ENCODE measurements at regions not wholly inside any gene's neighbourhood (a gene's known extent, or its start where the extent isn't known, plus 50 kb on each side); places are given as distances from the start of the nearest gene placed in this dataset.

DNA sequence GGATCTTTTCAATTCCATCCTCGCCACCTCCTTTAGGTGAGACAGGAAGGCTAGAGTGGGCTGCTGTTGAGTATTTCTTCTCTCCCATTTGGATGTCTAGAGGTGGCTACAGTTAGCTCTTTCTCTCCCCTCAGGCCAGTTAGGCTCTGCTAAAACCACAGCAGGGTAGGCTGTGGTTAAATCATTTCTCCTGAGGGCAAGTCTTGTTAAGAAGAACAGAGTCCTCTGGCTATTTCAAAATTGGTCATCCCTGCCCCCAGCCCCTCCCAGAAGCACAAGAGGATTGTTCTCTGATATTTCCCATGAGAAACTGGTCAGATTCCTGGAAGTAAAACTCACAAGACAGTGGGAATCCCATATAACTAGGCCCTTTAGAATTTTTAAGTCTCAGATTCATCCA is 1359.5 kb downstream of the TECRL start:
- intact Hi-C loops (cut with DNase I; ENCODE audit: low total_unique reads): no loop called here
- no peak overlapping the region for H3K27ac ChIP-seq
- no peak overlapping the region for H3K4me3 ChIP-seq
- TF ChIP-seq, protein P1, sequence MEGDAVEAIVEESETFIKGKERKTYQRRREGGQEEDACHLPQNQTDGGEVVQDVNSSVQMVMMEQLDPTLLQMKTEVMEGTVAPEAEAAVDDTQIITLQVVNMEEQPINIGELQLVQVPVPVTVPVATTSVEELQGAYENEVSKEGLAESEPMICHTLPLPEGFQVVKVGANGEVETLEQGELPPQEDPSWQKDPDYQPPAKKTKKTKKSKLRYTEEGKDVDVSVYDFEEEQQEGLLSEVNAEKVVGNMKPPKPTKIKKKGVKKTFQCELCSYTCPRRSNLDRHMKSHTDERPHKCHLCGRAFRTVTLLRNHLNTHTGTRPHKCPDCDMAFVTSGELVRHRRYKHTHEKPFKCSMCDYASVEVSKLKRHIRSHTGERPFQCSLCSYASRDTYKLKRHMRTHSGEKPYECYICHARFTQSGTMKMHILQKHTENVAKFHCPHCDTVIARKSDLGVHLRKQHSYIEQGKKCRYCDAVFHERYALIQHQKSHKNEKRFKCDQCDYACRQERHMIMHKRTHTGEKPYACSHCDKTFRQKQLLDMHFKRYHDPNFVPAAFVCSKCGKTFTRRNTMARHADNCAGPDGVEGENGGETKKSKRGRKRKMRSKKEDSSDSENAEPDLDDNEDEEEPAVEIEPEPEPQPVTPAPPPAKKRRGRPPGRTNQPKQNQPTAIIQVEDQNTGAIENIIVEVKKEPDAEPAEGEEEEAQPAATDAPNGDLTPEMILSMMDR (IDR thresholded peaks at IDR 0.05 in 8 of 11, conservative IDR thresholded peaks at IDR 0.05 in 3 of 11): no peak
- TF ChIP-seq POLR2A (IDR thresholded peaks at IDR 0.05): no peak
- no peak for TF ChIP-seq POLR2AphosphoS5 (IDR thresholded peaks at IDR 0.05)
- no peak for DNase-seq
- H3K9me3 ChIP-seq: peaks cover 0 to 62% (median 34%) of the 10 kb centered on the region in 8 donors
- no peaks in the 10 kb centered on the region for H3K36me3 ChIP-seq
- no peaks in the 10 kb centered on the region for H3K4me1 ChIP-seq
- 27 to 75% (median 35%) methylated on average over 1 of the region's 1 CpG for whole genome bisulfite sequencing, 5 donors
- H3K27me3 ChIP-seq (replicated peaks in 1 of 7): no peaks in the 10 kb centered on the region

DNA sequence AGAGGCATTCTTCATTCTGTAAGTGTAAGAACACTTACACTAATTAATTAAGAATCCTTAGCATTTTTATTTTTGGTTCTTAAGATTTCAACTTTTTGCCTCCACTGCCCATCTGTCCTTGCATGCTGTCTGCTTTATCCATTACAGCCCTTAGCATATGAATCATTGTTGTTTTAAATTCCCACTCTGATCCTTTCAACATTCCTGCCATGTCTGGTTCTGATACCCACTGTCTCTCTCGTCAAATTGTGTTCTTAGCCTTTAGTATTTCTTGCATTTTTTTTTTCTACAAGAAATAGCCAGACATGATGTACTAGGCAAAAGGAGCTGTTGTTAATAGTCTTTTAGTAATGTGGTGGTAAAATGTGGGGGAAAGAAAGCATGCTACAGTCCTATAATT is 1360.0 kb downstream of the TECRL start:
- 63 to 78% (median 69%) methylated on average over 1 of the region's 1 CpG for WGBS, 5 donors
- Histone ChIP-seq H3K9me3 (peaks cover 0 to 61% (median 32%) of the 10 kb centered on the region in 8 donors), H3K4me1 (no peaks in the 10 kb centered on the region), H3K36me3 (no peaks in the 10 kb centered on the region), H3K27me3 (replicated peaks in 1 of 7) (no peaks in the 10 kb centered on the region), H3K4me3 (no peak overlapping the region), H3K27ac (no peak overlapping the region)
- no peak for TF ChIP-seq POLR2A (IDR thresholded peaks at IDR 0.05)
- TF ChIP-seq, protein P1 (IDR thresholded peaks at IDR 0.05 in 8 of 11, conservative IDR thresholded peaks at IDR 0.05 in 3 of 11): no peak
- no peak for TF ChIP-seq POLR2AphosphoS5 (IDR thresholded peaks at IDR 0.05)
- no peak for DNase-seq
- intact Hi-C loops (cut with DNase I; ENCODE audit: low total_unique reads): no loop called here

DNA sequence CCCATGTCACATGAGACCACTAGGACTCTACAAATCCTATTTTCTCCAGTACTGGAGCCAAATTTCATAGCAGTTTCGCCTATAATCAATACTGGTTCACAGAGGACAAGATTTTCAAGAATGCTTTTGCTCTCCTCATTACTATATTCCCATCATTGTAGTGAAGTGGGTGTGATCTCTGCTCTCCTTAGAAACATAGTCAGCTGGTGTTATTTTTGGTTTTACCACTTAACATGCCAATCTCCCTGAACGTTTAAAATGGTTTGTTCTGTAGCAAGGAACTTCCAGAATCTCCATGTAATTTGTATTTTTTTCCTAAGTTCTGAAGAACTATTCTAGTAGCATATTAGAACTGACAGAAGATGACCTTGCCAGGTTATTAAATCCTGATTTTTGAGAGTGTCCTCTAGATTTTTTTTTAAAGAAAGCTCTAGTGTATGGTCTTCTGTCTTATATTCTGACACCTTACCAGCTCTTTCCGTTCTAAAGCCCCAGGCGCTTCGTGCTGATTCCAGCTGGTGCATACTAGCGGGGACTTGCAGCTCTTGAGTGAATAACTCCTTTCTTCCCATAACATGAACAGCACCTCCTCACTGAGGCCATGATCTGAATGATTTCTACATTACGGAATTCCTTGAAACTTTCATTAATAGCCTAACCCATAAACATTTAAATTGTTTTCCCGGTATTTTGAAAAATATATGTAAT is 1372.9 kb downstream of the TECRL start:
- no peaks in the 10 kb centered on the region for H3K4me1 ChIP-seq
- no peaks in the 10 kb centered on the region for H3K27me3 ChIP-seq (replicated peaks in 1 of 7)
- H3K9me3 ChIP-seq: peaks cover 0 to 19% (median 2%) of the 10 kb centered on the region in 8 donors
- TF ChIP-seq, protein P1 (IDR thresholded peaks at IDR 0.05 in 8 of 11, conservative IDR thresholded peaks at IDR 0.05 in 3 of 11): no peak
- TF ChIP-seq POLR2AphosphoS5 (IDR thresholded peaks at IDR 0.05): no peak
- TF ChIP-seq POLR2A (IDR thresholded peaks at IDR 0.05): no peak
- H3K27ac ChIP-seq: no peak overlapping the region
- no peaks in the 10 kb centered on the region for H3K36me3 ChIP-seq
- WGBS, 5 donors: 68 to 80% (median 72%) methylated on average over 8 of the region's 8 CpGs
- DNase-seq: no peak
- intact Hi-C loops (cut with DNase I; ENCODE audit: low total_unique reads): no loop called here
- no peak overlapping the region for H3K4me3 ChIP-seq

DNA sequence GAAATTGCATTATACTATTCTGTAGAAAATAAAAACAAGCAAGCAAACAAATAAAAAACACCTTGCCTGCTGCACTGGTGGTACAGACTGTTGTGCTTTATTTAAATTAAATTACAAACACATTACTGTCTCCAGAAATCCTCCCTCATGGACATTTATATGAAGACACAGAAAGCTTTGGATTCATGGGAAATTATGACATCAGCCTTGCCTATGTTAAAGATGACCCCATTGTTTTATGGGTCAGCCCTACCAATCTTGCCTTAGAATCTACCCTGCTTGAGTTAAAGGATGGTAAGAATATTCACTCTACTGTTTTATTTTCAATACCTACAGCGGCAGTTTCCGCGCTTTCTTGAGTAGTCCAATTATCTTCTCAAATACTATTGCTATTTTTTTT is 1379.9 kb downstream of the TECRL start:
- 77 to 97% (median 81%) methylated on average over 3 of the region's 3 CpGs for WGBS, 5 donors
- no peak for DNase-seq
- no peaks in the 10 kb centered on the region for H3K36me3 ChIP-seq
- no peaks in the 10 kb centered on the region for H3K27me3 ChIP-seq (replicated peaks in 1 of 7)
- no peaks in the 10 kb centered on the region for H3K4me1 ChIP-seq
- H3K9me3 ChIP-seq: peaks cover 0 to 25% (median 15%) of the 10 kb centered on the region in 8 donors
- no peak overlapping the region for H3K4me3 ChIP-seq
- no peak overlapping the region for H3K27ac ChIP-seq
- intact Hi-C loops (cut with DNase I; ENCODE audit: low total_unique reads): no loop called here
- TF ChIP-seq, protein P1 (IDR thresholded peaks at IDR 0.05 in 8 of 11, conservative IDR thresholded peaks at IDR 0.05 in 3 of 11): no peak
- TF ChIP-seq POLR2AphosphoS5 (IDR thresholded peaks at IDR 0.05): no peak
- TF ChIP-seq POLR2A (IDR thresholded peaks at IDR 0.05): no peak
